SHP77 treated with DMSO at 0.1 percent for 48 hours (cell line): ENCODE measurements at regions not wholly inside any gene's neighbourhood (a gene's known extent, or its start where the extent isn't known, plus 50 kb on each side); places are given as distances from the start of the nearest gene placed in this dataset.
"Not testable (repeated sequence)": the region's sequence is repeated elsewhere in the genome, so short reads cannot be mapped to it uniquely, and the experiment has no call there.

ENCODE experiments used
- DNase-seq: peaks from one replicate; lab custom pipeline; 2025; lab: John Stamatoyannopoulos, UW

DNA sequence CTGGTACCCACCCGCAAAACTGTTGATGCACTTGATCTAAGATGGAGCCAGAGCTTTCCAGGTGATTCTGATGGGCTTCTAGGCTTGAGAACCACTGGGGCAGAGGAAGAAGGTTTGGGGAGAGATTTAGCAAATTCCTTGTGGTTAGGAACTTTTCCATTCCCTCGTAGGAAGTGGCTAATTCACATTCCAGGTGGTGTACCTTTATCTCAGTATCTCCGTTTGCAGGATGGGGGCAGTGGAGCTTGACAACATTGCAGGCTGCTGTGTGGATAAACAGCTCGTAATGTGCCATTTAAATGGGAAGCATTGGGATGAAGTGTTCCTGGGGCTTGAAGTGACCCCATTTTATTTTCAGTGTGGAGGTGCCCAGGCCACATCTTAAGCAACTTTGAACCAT lies 172.9 kb upstream of the IL12B start:
- no peak for DNase-seq

DNA sequence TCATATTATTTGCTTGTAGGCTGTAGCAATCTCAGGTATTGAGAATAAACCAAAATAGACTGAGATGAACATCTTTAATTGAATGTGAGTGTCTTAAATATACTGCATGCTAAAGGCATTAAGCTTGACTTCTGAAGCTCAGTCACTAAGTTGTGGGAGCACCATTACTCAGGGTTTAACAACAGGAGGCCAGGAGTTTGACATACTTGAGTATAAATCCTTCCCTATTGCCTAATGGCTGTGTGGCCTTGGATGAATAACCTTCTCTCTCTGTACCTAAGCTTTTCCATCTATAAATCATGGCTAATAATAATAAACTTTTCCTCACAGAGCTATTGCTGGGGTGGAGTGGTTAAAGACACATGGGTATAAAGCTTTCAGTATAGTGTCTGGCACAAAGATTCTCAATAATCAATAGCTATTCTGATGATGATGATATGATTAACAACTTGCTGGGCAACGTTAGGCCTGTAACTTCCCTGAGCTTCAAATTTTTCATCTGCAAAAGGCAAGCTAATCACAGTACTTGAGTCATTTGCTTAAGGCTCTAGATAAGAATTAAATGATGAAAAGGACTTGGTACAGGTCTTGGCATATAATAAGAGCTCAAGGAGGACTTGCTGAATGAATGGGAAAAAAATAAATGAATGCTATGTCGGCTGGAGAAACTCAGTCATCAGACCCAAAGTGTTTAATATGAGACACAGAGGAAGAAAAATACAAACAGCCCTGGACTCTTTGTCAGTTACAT lies 174.0 kb upstream of the IL12B start:
- no peak for DNase-seq

DNA sequence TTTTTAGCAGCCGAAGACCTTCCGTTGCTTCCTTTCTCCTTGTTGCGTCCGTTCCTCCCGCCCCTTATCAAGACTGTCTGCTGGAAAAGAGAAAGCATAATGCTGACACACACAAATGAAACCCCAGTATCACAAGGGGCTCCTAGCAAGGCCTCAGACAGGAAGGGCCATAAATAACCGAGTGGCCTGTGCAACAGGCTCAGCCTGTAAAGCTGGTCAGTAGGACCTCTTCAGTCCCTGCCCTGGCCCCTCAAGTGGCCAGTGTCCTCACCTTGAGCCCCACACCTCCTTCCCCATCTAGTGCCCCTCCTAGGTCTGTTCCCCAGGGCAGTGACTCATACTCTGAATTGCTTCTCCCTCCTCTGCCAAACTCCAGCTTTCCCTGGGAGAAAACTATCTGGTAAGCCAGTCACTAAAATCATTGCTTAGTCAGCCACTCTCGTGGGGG lies 174.6 kb upstream of the IL12B start:
- DNase-seq = no peak

DNA sequence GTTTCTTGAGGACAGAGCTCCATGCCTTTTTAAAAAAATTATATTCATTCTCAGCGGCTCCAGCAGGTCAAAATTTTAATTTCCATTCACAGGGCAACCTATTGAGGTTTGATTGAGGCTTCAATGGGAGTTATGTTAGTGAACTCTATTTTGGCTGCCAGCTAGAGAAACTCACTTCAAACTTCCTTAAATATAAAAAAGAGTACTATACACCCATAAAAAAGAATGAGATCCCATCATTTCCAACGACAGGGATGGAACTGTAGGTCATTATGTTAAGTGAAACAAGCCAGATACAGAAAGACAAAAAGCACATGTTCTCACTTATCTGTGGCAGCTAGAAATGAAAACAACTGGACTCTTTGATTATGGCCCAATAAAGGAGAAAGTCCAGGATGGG lies 176.8 kb upstream of the IL12B start:
- no peak for DNase-seq

DNA sequence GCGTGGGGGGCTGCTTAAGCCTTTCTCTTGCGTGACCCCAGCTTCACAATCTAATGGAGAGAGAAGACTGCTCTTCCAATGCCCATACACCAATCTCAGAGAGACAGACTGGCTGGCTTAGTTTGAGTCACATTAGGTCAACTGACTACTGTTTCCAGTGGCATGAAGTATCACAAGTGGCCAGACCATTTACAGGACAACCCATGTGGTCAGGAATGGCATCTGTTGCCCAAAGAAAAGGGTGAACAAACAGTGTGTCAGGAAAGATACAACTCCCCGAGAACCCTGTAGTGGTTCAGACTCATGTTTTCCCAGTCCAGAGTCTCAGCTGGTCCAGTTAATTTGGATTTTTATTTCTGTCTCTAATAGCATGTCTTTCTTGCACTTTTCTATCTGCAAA lies 177.4 kb upstream of the IL12B start:
- DNase-seq = no peak

DNA sequence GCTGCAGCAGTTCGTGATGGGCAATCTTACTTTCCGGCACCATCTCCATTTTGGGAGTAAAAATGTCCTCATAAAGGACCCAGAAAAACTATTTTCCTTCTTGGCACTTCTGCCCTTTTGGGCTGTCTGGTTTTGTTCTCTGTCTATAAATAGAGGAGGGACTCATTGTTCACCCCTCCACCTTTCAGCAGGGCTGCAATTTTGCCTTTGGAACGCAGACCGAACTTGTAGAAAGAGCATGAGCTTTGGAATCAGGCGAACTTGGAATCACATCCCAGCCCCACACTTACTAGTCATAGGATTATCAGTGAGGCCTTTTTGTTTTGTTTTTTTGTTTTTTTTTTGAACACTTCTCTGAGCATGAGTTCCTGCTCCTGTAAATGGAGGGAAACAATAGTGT lies 178.1 kb upstream of the IL12B start:
- no peak for DNase-seq

DNA sequence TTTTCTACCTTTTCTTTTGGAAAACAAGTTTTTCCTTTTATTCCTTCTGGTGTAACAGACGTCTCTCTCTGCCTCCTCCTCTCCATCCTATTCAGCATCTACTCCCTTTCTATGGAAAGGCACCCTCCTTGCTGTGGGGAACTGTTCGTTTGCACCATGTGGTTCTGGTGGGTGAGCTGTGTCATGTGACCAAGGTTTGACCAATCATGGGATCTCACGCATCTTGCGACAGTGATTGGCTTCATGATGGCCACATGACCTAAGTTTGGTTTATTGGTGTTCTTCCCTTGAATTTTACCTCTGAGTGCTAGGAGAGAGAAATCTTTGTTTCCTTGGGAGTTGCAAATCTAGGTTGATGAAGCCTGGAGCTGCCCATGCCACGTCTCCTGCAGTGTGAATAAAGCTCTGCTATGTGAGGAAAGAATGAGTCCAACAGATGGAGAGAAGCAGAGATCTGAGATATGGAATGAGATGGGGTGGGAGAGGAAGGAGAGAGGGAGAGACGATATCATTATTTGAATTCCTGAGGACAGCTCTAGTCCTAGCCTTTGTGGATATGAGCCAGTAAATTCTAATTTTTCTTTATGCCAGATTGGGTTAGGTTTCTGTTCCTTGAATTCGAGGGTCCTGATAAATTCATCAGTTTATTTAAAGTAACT lies 178.8 kb upstream of the IL12B start:
- DNase-seq = no peak

DNA sequence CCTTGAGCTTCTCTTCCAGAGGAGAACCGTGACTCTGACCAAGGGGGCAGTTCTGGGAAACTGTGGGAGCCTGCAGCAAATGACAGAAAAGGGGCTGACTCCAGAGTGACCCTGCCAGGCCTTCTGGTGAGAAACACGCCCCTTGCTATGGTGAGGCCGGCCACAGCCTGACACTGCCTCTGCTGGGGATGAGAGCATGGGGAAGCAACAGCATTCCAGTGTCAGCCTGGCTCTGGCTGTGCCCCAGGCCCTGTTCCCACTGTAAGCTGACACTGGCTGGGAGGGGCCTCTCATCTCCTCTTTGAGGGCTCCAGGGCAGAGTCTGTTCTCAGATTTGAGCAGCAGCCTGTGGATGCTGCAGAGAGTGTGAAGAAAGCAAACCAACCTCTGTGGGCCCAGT lies 180.0 kb upstream of the IL12B start:
- DNase-seq = no peak

DNA sequence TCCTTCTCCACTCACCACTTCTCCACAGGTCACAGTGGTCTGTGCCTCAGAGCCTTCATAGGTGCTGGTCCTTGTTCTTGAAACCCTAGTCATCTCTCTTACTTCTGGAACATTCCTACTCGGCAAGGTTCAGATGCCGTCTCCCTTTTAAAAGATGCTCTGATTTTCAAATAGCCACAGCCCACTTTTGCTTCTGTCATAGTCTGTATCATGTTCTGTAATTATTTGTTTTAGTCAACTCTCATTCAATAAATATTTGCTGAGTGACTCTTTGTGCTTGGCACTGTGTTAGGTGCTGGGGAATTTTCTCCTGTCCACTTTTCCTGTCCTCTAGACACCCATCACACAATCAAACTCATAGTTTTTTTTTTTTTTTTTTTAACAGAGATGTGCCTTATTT lies 181.3 kb upstream of the IL12B start:
- no peak for DNase-seq

DNA sequence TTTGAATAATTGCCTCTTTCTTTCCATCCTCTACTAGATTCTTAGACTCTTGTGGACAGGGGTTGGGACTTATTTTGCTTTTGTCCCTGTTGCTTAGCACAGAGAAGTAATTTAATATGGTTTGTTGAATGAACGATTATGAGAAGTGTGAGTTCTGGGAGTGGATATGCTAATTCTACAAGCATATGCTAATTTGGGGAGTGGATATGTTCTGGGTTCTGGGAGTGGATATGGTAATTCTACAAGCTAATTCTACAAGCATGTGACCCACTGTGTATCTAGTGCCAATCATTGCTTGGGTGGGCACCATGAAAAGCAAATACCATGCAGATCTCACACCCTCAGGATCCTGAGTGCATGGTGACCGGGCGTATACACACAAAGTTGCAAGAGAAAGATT lies 181.8 kb upstream of the IL12B start:
- no peak for DNase-seq

DNA sequence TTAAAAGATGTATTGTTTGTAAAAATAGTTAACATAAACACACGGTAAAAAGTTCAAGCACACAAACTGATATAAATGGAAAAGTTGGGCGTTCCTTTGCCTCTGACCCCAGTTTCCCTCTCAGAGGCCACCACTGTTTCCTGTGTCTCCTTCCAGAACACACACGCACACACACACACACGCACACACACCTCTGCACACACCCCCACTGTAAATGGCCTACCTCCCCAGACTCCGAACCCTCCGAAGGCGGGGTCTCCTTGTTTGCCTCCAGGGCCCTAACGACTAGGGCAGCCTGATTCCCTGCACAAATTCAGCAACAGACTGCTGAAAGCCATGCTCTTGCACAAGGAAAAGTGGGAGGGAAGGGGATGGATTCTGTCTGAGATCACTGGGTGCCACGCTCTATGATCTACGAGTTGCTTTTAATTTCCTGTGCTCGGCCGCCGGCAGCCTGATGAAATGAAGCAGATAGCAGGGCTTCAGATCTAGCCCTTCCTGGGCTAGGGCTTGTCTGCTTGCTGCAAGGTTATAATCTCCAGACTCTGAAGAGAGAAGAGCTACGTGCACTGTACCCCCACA lies 184.0 kb upstream of the IL12B start:
- DNase-seq = no peak

DNA sequence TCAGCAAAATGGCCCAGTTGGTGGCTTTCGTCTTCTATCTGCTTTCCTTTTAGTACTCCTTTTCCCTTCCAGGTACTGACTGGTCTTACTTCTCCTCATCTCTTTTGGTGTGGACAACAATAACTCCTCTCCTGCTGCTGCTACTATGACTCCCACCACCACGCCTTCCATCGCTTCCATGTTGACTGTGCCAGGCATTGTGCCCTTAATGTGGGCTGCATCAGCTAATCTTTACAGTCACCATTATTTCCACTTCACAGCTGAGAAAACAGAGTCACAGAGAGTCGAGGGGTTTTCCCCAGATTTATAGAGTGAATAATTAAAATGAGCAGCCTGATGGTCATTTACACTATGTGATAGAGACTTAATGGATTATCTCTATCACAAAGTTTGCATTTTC lies 184.9 kb upstream of the IL12B start:
- no peak for DNase-seq

DNA sequence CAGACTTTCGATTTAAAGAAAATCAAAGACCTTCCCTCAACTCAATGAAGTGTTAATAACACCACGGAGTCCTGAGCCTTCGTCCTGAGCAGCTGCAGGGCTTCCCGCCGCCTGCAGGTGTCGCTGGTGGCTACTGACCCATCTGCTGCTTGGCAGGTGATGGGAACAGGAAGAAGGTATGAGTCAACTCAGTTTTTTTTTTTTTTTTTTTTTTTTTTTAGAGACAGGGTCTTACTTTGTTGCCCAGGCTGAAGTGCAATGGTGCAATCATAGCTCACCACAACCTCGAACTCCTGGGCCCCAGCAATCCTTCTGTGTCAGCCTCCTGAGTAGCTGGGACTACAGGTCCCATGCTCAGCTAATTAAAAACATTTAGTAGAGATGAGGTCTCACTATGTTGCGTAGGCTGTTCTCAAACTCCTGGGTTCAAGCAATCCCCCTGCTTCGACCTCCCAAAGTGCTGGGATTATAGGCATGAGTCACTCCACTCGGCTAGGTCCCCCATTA lies 185.7 kb upstream of the IL12B start:
- no peak for DNase-seq

DNA sequence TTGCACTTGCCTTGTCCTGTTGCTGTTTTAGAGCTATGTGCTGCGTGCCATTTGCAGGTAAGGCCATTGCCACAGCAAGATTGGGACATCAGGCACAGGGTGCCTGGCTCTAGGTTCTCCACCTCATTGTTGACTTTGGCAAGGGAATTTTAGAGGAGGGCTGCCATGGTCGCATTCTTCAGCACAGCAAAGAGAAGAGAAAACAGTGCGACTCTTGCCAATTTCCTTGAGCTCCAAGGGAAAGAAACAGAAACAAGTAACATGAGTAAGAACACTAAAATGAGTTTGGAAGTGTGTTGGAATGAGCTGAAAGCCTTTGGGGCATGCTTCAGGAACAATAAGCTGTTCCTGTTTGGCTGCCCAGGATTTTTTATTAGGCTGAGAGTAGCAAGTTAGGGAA lies 188.1 kb upstream of the IL12B start:
- no peak for DNase-seq

DNA sequence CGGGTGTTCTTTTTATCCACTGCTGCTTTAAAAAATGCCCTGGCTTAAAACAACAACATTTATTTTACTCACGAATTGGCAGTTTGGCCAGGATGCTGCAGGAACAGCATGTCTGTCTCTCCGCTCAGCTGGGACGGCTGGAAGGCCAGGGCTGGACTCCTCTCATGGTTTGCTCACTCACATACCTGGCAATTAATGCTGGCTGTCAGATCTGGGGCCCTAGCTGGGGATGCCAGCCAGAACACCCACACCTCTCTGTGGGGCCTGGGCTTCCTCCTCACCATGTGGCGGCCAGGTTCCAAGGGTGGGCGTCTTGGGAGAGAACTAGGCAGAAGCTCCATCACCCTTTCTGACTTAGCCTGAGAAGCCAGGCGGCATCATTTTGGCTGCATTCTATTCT lies 189.1 kb upstream of the IL12B start:
- no peak for DNase-seq

DNA sequence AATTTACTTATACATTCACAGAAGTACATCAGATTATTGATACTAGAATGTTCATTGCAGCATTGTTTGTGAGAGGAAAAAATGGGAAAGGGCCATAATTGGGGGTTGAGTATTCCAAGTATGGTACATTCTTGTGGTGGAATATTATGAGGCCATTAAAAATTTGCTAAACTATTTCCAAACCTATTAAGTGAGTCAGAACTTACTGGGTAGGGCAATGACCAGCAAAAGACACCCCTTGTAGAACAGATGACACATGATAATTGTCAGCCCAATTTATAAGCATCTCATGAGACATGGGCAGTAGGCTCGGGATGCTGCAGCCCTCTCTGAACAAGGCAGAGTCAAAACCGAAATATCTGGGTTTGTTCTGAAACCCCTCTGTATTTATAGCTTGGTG lies 192.6 kb upstream of the IL12B start:
- DNase-seq = no peak

DNA sequence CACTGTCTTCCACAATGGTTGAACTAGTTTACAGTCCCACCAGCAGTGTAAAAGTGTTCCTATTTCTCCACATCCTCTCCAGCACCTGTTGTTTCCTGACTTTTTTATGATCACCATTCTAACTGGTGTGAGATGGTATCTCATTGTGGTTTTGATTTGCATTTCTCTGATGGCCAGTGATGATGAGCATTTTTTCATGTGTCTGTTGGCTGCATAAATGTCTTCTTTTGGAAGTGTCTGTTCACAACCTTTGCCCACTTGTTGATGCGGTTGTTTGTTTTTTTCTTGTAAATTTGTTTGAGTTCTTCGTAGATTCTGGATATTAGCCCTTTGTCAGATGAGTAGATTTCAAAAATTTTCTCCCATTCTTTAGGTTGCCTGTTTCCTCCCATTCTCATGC lies 194.0 kb upstream of the IL12B start:
- DNase-seq = not testable (repeated sequence)

DNA sequence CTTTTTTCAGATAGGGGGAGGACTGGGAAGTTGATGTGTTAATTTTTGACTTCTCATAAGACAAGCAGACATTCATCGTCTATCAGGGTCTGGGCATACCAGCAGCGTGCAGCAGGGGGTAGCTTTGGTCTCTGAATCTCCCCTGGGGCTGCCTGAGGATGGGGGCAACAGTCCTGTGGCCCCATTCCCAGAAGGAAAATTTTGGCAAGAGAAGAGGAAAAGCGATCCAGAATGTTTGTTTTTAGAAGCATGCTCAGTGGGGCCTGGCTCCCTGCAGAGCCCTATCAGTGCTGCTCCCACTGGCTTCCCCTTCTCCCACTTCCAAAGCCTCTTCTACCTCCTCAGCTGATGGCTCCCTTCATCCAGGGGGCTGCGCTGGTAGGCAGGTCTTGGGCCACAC lies 194.8 kb upstream of the IL12B start:
- no peak for DNase-seq

DNA sequence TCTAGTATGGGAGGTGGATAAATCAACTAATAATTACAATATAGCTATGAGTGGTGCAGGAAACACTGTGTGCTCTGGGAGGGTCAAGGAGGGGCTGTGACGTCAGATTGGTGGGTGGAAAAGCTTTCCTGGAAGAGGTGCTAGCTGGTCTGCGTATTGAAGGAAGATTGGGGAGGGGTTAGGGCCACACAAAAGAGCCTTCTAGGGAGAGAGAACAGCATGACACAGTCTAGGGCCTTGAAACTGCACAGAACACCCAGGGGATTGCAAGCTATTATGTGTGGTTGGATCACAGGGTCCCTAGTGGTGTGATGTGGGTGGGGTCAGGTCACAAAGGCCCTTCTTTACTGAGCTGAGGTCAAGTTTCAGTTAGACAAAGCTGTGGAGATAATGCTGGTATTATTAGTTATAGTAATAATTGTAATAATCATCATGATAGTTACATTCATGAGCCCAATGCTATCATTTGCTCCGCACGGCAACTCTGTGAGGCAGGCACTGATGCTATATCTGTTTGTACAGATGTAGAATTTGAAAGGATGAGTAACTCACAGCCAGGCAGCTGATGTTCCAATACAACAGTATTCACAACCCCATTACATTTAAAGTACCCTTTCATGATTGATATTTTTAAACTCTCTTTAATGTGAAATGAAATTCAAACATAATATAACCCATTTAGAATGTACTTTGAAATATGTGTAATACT lies 197.4 kb upstream of the IL12B start:
- no peak for DNase-seq

DNA sequence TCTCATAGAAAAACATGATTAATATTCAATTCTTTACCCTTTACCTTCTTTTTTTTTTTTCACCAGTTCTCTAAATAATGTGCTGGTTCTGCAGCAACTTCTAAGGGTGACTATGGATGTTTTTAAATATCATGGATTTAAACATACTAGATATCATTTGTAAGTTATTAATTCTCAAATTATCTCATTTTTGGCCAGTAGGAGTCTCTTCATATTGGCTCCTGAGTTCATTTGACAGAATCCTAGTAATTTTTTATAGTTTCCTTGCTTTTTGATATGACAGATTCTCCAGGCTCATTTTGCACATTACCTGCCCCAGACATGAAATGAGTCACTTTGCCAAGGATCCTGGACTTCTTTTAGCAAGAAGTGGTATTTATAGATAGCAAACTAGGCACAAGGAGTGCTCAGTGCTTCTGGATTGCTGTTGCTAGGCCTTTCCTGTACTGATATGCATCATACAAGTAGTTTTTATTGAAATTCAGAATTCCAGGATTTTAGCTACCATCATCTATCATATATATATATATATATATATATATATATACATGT lies 201.3 kb upstream of the IL12B start:
- no peak for DNase-seq

DNA sequence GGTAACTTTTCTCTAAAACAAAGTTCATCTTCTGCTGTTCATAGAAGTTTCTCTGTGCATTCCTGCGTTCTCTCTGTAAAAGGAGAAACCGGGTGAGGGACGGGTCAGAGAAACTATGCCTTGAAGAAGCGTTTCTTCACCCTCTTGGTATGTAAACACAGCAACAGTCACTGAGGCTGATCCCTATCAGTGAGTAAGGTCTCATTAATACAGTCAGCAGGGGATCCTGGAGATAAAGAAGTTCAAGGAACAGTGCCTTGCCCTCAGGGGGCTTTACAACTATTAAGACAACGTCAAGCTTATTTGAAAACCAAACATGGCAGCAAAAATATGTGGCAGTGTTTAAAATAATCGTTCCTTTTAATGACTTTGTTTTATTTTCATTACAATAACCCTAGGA lies 202.9 kb upstream of the IL12B start:
- DNase-seq = no peak

DNA sequence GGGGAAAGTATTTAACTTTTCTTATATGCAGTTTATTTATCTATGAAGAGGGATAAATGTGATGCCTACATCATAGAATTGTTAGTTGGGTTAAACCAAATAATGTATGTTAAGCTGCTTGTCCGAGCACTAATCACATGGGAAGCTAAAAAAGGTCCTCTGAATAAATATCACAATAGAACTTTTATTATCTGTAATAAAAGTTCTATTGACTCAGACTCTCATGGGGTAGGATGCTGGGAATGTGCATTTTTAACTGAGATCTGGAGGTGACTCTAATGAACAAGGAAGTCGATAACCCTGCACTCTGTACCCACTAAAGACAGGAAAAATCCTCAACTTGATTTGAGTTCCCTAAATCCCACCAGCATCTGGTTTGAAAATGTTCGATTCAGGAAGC lies 205.9 kb upstream of the IL12B start:
- no peak for DNase-seq
